Myocyte (in vitro differentiated cells): ENCODE measurements at regions not wholly inside any gene's neighbourhood (a gene's known extent, or its start where the extent isn't known, plus 50 kb on each side); places are given as distances from the start of the nearest gene placed in this dataset.

ENCODE experiments used
- DNase-seq: peaks from one replicate; pipeline ENCODE4 v3.0.0-alpha.2; 2012; ENCODE audit warnings: low read depth

DNA sequence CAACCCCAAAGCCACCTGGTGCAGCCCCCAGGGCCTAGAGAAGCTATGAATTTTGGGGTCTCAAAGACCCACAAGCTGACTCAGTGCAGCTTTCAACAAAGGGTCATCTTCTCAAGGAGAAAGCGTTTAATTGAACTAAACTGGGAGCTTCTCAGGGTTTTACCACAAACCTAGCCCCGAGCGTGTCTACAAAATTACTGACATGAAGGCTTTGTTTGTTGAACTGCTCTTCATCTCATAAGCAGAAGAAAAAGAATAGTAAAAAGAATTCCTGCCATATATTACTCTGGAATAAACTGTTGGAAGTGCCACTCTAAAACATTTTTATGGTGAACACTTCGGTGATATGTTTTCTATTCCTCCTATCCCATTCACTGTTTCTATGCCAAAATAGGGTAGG lies 50.8 kb upstream of the INCENP start:
- no peak for DNase-seq

DNA sequence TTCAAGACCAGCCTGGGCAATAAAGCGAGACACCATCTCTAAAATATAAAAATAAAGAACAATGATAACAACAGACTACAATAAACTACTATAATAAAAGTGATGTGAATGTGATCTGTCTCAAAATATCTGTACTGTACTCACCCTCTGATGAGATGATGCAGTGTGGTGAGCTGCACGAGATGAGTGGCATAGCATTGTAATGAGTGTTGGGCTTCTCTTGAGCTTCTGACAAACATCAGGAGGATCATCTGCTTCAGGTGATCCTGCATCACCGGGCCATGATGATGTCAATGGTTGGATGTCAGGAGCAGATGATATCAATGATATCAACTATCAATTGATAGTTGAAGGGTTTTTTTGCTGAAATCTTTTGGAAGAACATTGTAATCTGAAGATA lies 52.4 kb upstream of the INCENP start:
- no peak for DNase-seq

DNA sequence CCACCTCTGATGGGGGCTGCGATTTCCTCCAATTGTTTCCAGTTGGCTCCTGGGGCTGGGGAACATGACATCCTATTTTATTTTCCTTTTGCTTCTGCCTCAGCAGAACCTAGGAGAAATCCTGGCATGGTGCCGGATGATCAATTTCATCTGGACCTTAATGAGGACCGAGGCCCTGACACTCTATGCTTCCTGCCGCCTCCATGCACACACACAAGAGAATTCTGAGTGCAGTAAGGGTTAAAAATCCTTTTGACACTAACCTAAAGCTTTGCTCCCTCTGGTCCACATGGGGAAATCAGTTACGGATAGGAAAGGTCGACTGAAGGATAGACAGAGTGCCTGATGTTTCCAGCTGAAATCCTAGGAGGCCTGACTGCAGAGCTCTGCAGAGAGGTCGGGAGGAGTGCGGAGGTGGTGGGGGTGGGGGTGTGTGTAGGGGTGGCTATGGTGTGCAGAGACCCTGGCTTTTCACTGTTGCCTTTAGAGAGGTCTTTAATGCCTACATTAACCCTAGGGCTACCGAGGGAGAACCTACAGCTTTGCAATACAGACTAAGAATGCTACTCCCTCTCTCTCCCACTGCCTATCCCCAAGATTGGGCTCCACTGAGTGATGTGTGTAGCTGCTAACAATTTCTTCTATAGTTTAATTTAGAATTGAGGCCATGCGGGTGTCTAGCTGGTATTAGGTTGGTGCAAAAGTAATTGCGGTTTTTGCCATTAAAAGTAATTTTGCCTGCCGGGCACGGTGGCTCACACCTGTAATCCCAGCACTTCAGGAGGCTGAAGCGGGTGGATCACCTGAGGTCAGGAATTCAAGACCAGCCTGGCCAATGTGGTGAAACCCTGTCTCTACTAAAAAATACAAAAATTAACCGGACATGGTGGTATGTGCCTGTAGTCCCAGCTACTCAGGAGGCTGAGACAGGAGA lies 53.6 kb upstream of the INCENP start:
- DNase-seq = no peak

DNA sequence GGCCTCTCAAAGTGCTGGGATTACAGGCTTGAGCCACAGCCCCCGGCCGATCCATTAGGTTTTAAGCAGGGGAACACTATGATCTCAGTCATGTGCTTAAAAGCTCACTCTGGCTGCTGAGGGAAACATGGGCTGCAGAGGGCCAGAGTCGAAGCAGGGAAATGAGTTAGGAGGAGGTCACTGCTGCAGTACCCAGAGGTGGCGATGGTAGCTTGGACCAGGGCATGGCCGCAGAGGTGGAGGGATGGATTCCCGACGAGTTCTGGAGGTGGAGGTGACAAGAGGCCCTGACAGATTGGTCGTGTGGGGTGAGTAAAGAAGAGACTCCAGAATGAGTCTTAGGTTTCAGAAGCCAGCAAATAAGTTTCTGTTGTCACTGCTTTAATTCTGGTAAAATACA lies 54.4 kb upstream of the INCENP start:
- no peak for DNase-seq

DNA sequence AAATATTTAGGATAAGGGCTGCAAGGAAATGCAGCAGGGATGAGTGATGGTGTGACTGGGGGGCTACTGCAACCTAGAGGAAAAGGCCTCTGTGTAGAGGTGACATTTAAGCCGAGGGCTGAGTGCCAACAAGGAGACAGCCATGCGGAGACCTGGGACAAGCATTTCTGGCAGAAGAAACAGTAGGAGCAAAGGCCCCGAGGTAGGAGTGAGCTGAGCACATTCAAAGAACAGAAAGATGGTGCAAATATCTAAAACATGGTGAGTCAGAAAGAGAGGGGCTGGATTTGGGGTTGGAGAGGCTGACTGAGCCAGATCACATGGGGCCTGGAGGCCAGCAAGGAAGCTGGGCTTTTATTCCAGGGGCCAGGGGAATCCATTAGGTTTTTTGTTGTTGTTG lies 55.1 kb upstream of the INCENP start:
- no peak for DNase-seq

DNA sequence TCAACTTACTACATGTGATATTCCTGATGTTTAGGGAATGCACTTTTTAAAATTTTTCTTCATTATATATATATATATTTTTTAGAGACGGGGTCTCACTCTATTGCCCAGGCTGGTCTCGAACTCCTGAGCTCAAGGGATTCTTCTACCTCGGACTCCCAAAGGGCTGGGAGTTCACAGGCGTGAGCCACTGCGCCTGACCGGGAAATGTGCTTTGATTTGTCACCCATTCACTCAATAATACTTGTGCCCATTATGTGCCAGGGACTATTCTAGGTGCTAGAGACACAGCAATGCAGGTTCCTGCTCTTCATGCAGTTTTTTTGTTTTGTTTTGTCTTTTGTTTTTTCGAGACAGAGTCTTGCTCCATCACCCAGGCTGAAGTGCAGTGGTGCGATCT lies 56.1 kb upstream of the INCENP start:
- DNase-seq = no peak

DNA sequence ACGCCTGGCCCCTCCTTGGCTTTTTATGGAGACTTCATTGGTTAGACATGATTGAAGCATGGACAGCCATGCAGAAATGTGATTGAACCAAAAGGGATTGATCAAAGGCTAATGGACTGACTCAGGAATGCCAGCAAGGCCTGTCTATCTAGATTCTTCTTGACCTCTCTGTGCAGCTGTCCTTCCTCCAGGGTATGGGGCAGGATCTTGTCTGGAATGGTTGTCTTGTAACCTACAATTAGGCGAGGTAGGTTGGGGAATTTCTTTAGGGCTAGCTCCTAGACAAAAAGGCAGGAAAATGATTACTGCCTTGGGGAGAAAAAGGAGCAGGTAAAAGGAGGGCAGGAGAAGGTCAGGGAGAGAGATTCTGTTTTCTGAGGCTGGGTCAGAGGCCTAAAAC lies 59.6 kb upstream of the INCENP start:
- DNase-seq = no peak

DNA sequence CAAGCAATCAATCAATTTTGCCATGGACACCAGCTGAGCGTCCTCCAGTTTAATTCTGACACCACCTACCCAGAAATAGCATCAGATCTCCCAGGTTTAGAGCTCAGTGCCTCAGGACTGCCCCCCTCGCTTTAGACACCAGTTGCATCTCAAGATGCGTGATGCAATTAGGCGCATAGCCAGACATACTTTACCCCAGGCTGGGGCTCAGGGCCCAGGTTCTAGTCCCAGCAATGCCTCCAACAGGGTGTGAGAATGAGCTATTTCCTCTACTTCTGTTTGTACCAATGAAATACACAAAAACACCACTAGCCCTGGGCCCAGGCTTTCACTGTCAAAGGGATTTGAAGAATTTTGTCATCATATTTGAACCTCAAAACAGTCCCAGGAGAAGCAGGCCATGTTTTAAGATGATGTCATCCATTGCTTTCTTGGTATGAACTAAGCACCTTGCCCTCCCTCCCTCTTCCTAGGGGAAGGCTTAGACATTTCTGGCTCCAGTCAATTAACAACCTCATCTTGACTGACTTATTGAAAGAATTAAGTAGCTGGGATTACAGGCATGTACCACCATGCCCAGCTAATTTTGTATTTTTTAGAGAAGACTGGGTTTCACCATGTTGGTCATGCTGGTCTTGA lies 61.5 kb upstream of the INCENP start:
- DNase-seq = peak; percentile 38

DNA sequence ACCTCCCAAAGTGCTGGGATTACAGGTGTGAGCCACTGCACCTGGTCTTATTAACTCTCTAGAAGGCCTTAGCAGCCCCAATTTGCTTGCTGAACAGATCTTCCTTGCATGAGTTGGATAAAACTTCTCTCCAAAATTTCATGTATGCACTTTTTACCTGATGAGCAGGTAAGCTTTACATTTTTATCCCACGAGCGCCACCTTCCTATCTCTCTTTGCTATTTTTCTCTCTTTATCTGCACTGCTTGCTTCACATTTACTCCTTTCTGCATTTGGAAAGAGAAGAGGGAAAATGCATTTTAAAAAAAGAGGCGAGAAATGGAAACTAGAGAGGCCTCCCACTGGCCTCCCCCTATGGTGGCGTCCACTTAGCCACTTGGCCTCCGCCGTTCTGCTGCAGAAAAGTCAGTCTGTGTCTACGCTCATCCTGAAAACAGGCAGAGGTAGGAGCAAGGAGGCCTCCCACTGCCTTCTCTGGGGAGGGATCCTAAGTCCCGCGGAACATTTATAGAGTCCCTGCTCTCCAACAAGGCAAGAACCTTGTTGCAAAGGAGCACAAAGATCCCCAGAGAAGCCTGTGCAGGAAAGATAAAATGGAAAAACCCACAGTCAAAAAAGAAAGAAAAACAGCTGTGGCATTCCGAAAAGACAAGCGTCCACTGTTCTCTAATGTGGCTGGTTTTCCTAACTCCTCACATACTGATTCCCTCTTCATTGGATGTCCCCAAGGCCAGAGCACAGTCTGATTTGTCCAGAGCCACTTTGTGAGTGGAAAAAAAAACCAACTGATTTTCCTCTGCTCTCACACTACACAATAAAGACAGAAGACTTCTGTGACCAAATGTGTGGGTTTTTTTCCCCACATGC lies 62.2 kb upstream of the INCENP start:
- no peak for DNase-seq

DNA sequence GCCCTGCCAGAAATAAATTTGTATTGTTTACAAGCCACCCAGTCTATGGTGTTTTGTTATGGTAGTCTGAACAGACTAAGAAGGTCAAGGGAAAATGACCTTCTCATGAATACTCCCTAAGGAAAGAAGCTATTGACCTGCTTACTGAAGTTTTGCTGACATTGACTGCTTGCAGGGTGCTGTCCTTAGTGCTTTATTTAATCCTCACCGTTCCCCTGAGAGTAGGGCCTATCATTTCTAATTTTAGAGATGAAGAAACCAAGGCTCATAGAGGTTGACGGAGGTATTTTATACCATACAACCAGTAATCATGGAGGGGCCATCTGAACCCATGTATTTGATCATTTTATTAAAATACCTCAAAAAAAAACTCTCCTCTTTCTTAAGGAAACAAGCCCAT lies 66.7 kb upstream of the INCENP start:
- DNase-seq = no peak

DNA sequence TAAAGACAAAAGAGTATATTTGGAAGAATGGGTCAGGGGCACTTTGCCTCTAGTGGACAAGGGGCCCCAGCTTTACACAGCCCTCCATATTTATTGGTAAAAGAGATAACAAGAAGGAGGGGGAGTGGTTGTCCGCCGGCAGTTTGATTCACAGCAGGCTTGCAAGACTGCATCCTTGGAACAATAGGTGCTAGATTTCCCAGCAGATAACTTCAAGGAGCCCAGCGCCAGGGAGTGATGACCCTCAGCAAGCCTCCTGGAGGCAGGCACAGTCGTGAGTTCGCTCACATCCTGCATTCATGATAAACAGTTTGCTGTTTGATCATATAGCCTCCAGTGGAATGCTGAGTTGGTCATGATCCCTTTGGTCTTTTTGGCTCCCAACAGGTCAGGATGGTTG lies 67.8 kb upstream of the INCENP start:
- DNase-seq = no peak

DNA sequence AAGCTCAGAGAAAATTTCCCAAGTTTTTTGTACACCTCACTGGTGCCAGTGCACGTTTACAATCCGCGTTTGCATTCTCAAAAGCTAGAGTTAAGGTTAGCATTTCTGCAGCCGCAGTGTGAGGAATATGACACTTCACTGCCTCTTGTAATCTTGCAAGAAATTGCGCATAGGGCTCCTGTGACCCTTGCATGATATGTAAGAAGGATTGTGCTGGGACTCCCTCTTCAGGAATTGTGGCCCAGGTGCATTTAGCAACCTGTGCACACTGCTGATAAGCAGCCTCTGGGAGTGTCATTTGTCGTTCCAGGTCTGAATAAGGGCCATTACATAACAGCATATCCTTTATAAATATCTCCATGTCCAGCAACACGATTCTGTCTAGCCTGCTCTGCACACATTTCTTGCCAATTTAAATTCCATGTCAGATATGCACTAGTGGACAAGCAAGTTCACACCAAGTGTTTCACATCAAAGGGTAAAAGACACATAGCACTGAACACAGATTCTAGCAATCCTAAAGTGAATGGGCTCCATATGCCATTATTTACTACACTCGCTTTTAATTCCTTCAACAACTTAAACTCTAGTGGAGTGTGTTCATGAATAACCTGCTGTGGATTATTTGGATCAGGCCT lies 69.2 kb upstream of the INCENP start:
- peak; percentile 28 for DNase-seq

DNA sequence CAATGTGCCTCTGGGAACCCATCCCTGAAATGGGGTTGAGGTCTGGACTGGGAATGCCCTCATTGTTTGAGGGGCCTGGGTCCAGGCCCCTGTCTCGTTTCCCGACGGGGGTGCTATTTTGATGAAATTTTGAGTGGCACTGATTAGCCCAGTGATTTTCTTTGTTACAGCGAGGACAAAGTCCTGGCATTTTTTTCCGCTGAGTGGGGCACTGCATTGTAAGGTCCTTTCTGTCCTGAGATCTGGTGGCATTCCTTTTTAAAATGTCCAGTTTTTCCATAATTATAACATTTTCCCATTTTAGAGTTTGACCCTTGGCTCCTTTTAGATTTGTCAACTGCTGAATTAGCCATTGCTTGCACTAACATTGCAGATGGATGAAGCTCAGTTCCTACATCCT lies 69.7 kb upstream of the INCENP start:
- DNase-seq = no peak

DNA sequence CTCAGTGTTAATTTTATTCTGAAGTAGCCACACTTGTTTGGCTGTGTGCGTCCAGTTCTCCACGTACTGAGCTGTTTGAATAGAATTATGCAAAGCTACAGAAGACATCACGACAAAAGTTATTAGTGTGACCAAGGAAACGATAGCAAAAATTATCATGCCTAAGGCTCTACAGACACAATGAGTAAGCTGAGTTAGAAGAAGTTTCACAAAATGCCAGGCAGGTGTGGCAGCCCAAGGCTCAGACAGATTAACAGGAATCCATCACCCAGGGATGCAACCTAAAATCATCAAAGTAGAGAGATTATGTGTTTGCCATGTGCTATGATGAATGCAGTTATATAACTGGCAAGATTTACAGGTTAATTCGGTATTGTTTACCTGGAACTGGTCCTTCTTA lies 73.1 kb upstream of the INCENP start:
- DNase-seq = no peak

DNA sequence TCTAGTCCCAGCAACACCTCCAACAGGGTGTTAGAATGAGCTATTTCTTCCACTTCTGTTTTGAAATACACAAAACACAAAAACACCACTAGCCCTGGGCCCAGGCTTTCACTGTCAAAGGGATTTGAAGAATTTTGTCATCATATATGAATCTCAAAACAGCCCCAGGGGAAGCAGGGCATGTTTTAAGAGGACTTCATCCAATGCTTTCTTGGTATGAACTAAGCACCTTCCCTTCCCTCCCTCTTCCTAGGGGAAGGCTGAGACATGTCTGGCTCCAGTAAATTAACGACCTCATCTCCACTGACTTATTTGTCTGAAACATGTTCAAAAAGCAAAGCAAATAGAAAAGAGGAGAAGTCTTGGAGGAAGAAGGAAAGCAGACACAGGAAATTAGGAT lies 75.7 kb upstream of the INCENP start:
- DNase-seq = no peak

DNA sequence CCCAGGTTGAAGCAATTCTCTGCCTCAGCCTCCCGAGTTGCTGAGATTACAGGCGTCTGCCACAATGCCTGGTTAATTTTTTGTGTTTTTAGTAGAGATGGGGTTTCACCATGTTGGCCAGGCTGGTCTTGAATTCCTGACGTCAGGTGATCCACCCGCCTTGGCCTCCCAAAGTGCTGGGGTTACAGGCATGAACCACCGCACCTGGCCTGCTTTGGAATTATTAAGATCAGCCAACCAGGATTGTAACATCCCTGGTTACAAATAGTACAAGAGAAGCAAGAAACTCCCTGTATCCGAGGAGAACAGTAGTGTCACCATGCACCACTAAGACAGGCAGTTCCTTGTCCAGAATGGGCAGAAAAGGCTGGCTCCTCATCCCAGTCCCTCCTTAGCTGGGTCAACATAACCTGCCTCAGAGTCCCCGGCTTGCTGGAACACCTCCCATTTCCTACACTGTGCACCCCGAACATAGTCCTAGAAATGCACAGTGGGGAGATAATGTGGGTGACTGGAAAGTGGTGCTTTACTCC lies 77.2 kb upstream of the INCENP start:
- DNase-seq = no peak

DNA sequence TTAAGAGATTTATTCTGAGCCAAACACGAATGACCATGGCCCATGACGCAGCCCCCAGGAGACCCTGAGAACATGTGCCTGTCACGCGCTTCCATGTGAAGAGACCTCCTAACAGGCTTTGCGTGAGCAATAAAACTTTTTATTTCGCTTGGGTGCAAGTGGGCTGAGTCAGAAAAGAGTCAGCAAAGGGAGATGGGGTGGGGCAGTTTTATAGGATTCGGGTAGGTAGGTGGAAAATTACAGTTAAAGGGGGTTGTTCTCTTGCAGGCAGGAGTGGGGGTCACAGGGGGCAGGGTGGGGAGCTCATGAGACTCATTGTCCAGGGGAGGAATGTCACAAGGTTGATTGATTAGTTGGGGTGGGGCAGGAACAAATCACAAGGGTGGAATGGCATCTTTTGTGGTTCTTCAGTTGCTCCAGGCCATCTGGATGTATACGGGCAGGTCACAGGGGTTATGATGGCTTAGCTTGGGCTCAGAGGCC lies 77.2 kb upstream of the FTH1 start:
- no peak for DNase-seq

DNA sequence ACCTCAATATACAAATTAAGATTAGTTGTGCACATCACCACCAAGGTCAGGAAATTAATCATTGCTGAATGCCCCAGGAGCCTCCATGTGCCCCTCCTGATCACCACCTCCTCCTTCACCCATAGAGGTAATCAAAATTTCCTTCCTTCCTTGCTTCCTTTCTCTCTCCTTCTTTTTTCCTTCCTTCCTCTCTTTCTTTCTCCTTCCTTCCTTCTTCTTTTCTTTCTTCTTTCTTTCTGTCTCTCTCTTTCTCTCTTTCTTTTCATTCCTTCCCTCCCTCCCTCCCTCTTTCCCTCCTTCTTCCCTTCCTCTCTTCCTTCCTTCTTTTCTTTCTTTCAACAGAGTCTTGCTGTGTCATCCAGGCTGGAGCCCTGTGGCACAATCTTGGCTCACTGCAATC lies 67.9 kb upstream of the FTH1 start:
- no peak for DNase-seq

DNA sequence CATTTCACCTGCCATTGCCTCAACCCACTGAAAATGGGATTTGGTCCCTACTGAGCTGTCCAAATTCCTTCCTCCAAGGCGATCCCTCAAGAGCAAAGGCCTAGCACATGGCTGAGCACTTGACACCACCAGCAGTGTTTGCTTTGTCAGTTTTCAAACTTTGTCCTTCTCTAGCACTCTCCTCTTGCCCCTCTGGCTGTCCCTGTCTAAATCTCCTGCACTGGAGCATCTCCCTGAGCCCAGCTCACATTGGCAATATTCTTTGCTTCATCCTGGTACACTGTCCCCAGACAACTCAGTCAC lies 66.6 kb upstream of the FTH1 start:
- DNase-seq = no peak

DNA sequence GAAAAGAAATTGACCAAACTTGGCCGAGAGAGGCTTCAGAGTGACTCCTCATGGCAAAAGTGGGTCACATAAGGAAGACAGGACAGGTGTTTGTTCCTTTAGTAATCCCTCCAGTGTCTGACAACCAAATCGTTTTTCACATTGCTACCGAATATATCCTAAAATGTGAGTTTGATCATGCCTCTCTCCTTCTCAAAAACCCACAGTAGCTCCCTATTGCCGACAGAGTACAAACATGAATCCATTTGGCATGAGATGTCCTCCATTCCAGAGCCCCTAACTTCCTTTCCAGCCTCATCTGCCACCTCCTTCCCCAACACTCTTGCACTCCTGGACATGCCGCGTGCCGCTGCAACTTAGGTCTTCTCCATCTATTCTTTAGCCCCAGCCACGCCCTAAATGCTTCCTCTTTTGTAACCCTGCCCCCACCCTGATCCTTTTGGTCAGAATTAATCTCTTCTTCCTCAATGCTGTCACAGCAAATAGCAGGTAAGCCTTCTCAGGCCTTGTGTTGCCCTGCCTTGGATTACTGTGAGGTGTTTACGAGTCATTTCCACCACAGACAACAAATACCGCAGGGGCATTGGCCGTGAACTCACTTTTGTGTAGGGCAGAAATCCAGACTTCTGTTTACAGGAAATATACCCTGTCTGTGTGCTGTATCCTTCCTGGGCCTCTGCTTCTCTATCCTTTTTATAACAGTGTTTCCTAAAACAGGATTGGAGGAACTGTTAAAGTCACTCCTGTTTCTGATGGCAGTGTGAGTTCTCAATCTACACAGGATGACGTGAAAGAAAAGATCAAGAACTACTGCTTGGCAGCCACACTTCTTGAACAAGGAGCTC lies 66.0 kb upstream of the FTH1 start:
- no peak for DNase-seq
